ENCODE measurements at regions not wholly inside any gene's neighbourhood (a gene's known extent, or its start where the extent isn't known, plus 50 kb on each side); places are given as distances from the start of the nearest gene placed in this dataset.

DNA sequence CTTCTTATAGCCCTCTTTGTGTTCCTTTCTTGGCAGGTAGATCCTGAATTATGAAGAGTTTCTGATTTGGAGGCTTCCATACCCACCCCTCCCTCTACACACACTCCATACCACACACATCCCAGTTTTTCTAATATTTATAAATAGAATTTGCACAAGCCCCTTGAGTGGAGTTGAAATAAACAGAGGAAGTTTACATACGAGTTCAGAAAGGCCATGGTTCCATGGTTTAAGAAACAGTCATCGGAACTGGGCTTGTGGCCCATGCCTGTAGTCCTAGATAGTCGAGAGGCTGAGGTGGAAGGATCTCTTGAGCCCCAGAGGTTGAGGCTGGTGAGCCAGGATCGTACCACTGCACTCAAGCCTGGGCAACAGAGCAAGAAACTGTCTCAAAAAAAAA lies 62.7 kb upstream of the TANC1 start:
- no peak for DNase-seq

DNA sequence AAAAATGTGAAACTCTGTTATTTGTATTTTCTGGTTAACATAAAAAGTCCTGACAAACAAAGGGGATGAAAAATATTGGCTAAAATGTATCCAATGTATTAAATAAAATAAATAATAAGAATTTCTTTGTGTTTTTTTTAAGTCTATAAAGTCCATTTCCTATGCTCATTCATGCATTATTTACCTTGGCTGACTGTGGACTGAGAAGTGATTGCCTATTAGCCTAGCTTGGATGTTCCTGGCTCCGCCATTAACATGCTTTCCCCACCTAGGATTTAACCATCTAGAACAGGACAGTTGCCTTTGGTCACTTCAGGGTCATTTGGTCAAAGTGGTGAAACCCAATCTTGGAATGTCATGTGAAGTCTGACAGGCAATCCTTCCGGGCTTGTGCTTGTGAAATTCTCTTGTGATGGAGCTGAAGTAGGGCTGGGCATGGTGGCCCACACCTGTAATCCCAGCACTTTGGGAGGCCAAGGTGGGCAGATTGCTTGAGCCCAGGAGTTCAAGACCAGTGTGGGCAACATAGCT lies 60.4 kb upstream of the TANC1 start:
- DNase-seq: no peak

DNA sequence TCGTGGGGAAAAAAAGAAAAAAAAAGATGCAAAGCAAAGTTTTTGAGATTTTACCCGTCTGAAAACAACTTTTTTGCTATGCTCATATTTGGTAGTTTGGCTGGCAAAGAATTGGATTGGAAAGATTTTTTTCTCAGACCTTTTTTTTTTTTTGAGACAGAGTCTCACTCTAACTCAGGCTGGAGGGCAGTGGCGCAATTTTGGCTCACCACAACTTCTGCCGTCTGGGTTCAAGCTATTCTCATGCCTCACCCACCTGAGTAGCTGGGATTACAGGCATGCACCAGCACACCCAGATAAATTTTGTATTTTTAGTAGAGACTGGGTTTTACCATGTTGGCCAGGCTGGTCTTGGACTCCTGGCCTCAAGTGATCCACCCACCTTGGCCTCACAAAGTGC lies 56.3 kb upstream of the TANC1 start:
- DNase-seq: peak in 1 of 3 donors; percentile 11

DNA sequence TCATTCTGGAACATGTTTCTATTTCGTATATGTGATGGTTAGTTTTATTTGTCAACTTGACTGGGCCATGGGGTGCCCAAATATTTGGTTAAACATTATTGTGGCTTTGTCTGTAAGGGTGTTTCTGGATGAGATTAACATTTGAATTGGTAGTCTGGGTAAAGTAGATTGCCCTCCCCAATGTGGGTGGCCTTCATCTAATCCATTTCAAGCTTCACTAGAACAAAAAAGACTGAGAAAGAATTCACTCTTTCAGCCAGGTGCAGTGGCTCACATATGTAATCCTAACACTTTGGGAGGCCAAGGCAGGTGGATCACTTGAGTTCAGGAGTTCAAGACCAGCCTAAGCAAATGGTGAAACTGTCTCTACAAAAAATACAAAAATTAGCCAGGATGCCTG lies 55.7 kb upstream of the TANC1 start:
- DNase-seq: no peak

DNA sequence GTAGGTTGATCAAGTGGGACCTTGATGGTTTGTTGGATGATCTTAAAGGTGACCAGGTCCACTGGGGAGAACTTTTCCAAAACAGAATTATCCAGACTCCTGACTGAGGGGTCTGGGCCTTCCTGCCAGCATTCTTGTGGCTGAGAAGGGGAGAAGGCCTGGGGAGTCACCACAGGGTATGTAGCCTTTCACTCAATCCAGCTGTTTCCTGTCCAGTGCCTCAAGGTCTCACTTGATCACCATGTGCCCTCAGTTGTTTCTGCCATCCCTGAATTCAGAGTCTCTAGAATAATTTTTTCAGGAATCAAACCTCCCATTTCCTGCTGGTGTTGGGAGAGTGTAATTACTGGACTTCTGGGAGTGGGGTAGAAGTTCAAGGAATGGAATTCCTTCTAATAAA lies 54.4 kb upstream of the TANC1 start:
- no peak for DNase-seq

DNA sequence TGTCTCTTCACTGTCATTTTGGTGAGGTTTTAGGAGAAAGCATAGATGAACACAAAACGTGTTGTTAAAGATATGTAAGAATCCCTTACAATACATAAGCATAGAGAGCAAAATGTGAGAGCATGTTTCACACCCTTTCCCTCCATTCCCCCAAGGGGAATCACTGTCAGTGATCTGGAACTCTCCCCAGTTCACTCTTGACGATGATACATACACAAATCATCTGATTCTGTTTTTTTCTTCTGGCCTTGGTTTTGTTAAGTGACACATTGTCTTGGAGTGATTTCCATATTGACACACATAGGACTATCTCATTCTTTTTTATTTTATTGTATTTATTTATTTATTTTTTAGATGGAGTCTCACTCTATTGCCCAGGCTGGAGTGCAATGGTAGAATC lies 53.7 kb upstream of the TANC1 start:
- peak in 1 of 3 donors; percentile 4 for DNase-seq

DNA sequence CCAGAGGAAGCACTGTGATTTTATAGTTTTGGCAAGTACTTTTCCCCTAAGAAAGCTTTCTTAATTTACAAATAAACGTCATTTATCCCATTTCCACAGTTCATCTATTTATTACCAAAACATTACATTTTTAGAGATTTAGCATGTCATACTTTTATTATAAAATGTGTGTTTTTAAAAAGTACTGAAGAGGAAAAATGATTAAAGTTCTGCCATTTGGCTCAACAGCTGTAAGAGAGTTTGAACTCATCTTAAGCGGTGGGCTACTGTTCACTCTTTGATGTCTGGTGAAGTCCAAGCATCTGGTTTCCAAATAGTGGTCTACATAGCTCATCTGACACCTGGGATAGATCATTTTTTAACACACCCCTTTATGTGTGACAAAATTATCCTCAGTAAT lies 51.3 kb upstream of the TANC1 start:
- DNase-seq: no peak

DNA sequence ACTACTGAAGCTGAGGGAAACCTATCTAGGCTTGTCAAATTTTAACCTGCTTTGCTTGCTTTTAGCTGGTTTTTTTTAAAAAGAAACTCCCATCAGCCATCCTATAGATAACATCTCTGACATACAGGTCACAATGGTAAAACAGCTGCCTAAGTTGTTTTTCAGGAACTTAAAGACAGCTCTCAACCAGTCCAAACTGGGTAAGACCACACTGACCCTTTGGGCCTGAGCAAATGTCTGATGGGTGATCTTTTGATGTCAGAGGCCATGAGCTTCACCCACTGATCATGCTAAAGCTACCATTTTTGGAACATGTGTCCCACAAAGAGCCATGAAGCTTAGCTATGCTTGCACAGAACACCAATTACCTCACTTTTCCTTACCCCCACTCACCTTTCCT lies 50.0 kb upstream of the TANC1 start:
- no peak for DNase-seq

Measured in suppressor macrophage treated with lipopolysaccharide for 1 hour (primary cell).